ENCODE measurements at regions not wholly inside any gene's neighbourhood (a gene's known extent, or its start where the extent isn't known, plus 50 kb on each side); places are given as distances from the start of the nearest gene placed in this dataset.
A peak's percentile ranks its signal among the peaks of the same experiment; 100 is the strongest.

DNA sequence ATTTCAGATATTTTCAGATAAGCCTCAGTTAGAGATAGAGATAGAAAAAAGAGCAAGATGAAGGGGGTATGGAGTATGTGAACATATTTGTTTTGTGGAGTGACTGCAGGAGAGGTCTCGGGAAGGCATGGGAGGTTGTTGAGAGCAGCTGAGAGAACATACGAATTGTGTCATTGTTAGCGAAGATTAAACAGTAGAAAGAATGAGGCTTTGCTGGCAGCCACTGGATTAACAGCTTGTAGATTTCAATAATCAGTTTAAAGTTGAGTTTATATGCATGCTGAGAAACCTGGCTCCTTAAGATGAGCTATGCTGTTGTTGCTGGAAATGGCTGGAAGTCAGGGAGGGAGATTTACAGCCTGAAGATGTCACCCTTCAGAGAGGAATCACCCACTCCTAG is 100.9 kb upstream of the SORCS3 start (continued):
- TF ChIP-seq ZNF333 (CRISPR knock-in tag; IDR thresholded peaks at IDR 0.05; ENCODE audit: borderline replicate concordance) (no peak), HNRNPLL (IDR thresholded peaks at IDR 0.05; ENCODE audit: low read depth, low read length, poor library complexity, severe bottlenecking) (no peak), AHDC1 (CRISPR knock-in tag; IDR thresholded peaks at IDR 0.05; ENCODE audit: borderline replicate concordance) (no peak), ZNF205 (CRISPR knock-in tag; IDR thresholded peaks at IDR 0.05) (no peak), KLF6 (CRISPR knock-in tag; IDR thresholded peaks at IDR 0.05) (no peak), CBX5 (CRISPR knock-in tag; IDR thresholded peaks at IDR 0.05; ENCODE audit: borderline replicate concordance) (no peak)
- TF ChIP-seq, protein P1, sequence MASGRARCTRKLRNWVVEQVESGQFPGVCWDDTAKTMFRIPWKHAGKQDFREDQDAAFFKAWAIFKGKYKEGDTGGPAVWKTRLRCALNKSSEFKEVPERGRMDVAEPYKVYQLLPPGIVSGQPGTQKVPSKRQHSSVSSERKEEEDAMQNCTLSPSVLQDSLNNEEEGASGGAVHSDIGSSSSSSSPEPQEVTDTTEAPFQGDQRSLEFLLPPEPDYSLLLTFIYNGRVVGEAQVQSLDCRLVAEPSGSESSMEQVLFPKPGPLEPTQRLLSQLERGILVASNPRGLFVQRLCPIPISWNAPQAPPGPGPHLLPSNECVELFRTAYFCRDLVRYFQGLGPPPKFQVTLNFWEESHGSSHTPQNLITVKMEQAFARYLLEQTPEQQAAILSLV (CRISPR knock-in tag; IDR thresholded peaks at IDR 0.05; ENCODE audit: borderline replicate concordance) = no peak

DNA sequence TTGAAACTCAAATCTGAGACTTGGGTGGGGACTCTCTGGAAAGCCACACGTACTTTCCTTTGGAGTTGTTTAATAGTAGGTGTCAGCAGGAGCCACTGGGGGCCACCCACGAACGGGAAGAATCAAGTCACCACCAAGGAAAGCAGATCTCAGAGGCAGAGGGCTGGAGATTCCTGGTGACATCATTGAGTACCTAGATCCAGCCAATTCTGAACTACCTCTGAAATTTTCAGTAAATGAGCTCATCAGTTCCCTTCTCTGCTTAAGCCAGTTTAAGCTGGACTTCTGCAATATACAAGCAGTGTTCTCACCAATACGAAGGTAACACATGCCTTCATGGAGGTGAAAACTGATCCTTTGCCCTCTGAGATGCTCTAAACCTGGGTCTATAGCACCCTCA is 99.3 kb upstream of the SORCS3 start:
- H3K79me2 ChIP-seq (ENCODE audit: insufficient read depth, low read length) = no peaks in the 10 kb centered on the region
- no peak overlapping the region for H3K4me3 ChIP-seq (replicated peaks in 1 of 3; ENCODE audit: insufficient read depth in 1 of 3, low read depth in 2 of 3, low read length in 3 of 3)
- no peaks in the 10 kb centered on the region for H3K9me3 ChIP-seq (ENCODE audit: low read length)
- in situ Hi-C loops (cut with HindIII; ENCODE audit: extremely low pct_ligation_motif_present, low pct_unique_long_range_greater_than_20kb) (no loop called here), intact Hi-C loops (cut with micrococcal nuclease; ENCODE audit: unreplicated experiment) (no loop called here)
- no TSS peak for BruUV-seq (replicated peaks)
- no peak overlapping the region for H3K27ac ChIP-seq (ENCODE audit: extremely low read length, insufficient read depth, low read length)
- H3K9ac ChIP-seq (ENCODE audit: insufficient read depth, low read depth, low read length) = no peak overlapping the region
- no peaks in the 10 kb centered on the region for H4K20me1 ChIP-seq (ENCODE audit: insufficient read depth, low read length)
- ATAC-seq (no peak), DNase-seq (ENCODE audit: low spot score) (no peak), FAIRE-seq (no peak)
- peaks cover 0 to 3% of the 10 kb centered on the region in 2 experiments; a peak in 2 of 5 replicates for H3K27me3 ChIP-seq (ENCODE audit: control insufficient read depth in 1 of 2, insufficient read depth in 2 of 2, low read length in 2 of 2)
- H3K36me3 ChIP-seq (replicated peaks in 1 of 2; ENCODE audit: control insufficient read depth in 1 of 2, insufficient read depth in 2 of 2, low read length in 2 of 2) = no peaks in the 10 kb centered on the region
- no peak overlapping the region for H3K4me2 ChIP-seq (ENCODE audit: low read depth, low read length)
- H3K4me1 ChIP-seq (ENCODE audit: insufficient read depth, low read length) = no peaks in the 10 kb centered on the region
- POLR2A ChIA-PET = no interaction called here
- 4% methylated on average over 4 of the region's 4 CpGs for WGBS (ENCODE audit: low lambda C conversion rate)
- H2AFZ ChIP-seq (ENCODE audit: low read length) = no peak overlapping the region
- CTCF ChIA-PET (ENCODE audit: low intra/inter-chr PET ratio, low total read pairs) = no interaction called here
- peak; percentile 42 for TF ChIP-seq ATF7 (IDR thresholded peaks at IDR 0.05)
- no peak for TF ChIP-seq ATF7 (CRISPR knock-in tag; IDR thresholded peaks at IDR 0.05)
- no peak for TF ChIP-seq ZHX1 (CRISPR knock-in tag; IDR thresholded peaks at IDR 0.05; ENCODE audit: low read depth)
- no peak for TF ChIP-seq NFIB (CRISPR knock-in tag; IDR thresholded peaks at IDR 0.05; ENCODE audit: borderline replicate concordance)
